B cell (primary cell): ENCODE measurements at regions not wholly inside any gene's neighbourhood (a gene's known extent, or its start where the extent isn't known, plus 50 kb on each side); places are given as distances from the start of the nearest gene placed in this dataset.
"Not testable (repeated sequence)": the region's sequence is repeated elsewhere in the genome, so short reads cannot be mapped to it uniquely, and the experiment has no call there.

ENCODE experiments used
- ATAC-seq: fragments of 200-7000 bp; cut with Tn5 transposase; one replicate; pipeline ENCODE4 v1.10.0; 2021; ENCODE audit warnings: low read depth, mild to moderate bottlenecking, moderate number of reproducible peaks, moderate library complexity
- CTCF ChIA-PET: fragments of 350-600 bp; sonication (Branson Sonifier 250); formaldehyde crosslinking; loops from one replicate; lab custom pipeline; 2021; ENCODE audit warnings: antibody characterized with exemption, inconsistent platforms; lab: Charles Lee
- POLR2A ChIA-PET: fragments of 350-600 bp; sonication (Branson Sonifier 250); formaldehyde crosslinking; loops from one replicate; lab custom pipeline; 2021; ENCODE audit warnings: antibody characterized with exemption; lab: Charles Lee
- DNase-seq: peaks from one replicate; pipeline ENCODE4 v3.0.0; 2013
- H2AFZ ChIP-seq: 2 replicates; pipeline ENCODE4 v1.6.1; 2012; ENCODE audit warnings: mild to moderate bottlenecking, low read depth, low read length; ENCODE audit not compliant: insufficient read depth, poor library complexity, severe bottlenecking
- H3K27ac ChIP-seq, 2 donors: 1 replicate in 1 of 2; 2 replicates in 1 of 2; pipeline ENCODE4 v1.5.1; 2012 to 2013; ENCODE audit warnings: low read length in 2 of 2, mild to moderate bottlenecking in 2 of 2, moderate library complexity in 1 of 2
- H3K27me3 ChIP-seq, 4 experiments: fragments of 200-600 bp in 1 of 4; sonication (generic) in 1 of 4; replicated peaks in 1 of 4; 1 replicate in 2 of 4; 2 replicates in 2 of 4; pipeline versions ENCODE4 v1.6.1 to v1.7.0; 2013 to 2016; ENCODE audit warnings: low read length in 3 of 4, mild to moderate bottlenecking in 2 of 4, mixed read lengths in 1 of 4, moderate library complexity in 1 of 4; ENCODE audit not compliant: insufficient read depth in 4 of 4, control insufficient read depth in 3 of 4; ENCODE audit errors: control extremely low read depth in 1 of 4
- H3K36me3 ChIP-seq, 2 experiments: replicated peaks in 1 of 2; 1 replicate in 1 of 2; 2 replicates in 1 of 2; pipeline versions ENCODE4 v1.6.1 to v1.7.1; 2013; ENCODE audit warnings: low read length in 1 of 2; ENCODE audit not compliant: insufficient read depth in 2 of 2, control insufficient read depth in 1 of 2; ENCODE audit errors: control extremely low read depth in 1 of 2, extremely low read depth in 1 of 2
- H3K4me1 ChIP-seq, 2 donors: fragments of 200-600 bp in 1 of 2; sonication (generic) in 1 of 2; 1 replicate in 1 of 2; 2 replicates in 1 of 2; pipeline versions ENCODE4 v1.5.1 to v1.6.1; 2013 to 2017; ENCODE audit warnings: low read length in 2 of 2; ENCODE audit not compliant: control insufficient read depth in 2 of 2, insufficient read depth in 2 of 2
- H3K4me2 ChIP-seq: replicated peaks from 2 replicates; pipeline ENCODE3; 2012; ENCODE audit warnings: mild to moderate bottlenecking, low read depth, low read length; ENCODE audit not compliant: poor library complexity, severe bottlenecking
- H3K4me3 ChIP-seq, 5 experiments: fragments of 200-600 bp in 1 of 5; sonication (generic) in 1 of 5; 1 replicate in 3 of 5; 2 replicates in 2 of 5; pipeline versions ENCODE4 v1.5.1 to v1.7.0; 2011 to 2016; ENCODE audit warnings: low read length in 4 of 5, mild to moderate bottlenecking in 4 of 5, low read depth in 2 of 5, control low read depth in 1 of 5, moderate library complexity in 1 of 5; ENCODE audit not compliant: insufficient read depth in 1 of 5; ENCODE audit errors: control extremely low read depth in 1 of 5, extremely low read depth in 1 of 5
- H3K79me2 ChIP-seq: fragments of 200-600 bp; sonication (generic); one replicate; pipeline ENCODE4 v1.6.0; 2016; ENCODE audit warnings: low read length; ENCODE audit not compliant: control insufficient read depth, insufficient read depth
- H3K9ac ChIP-seq: fragments of 200-600 bp; sonication (generic); 2 replicates; pipeline ENCODE4 v1.6.1; 2017; ENCODE audit warnings: mild to moderate bottlenecking, low read length, moderate library complexity
- H3K9me3 ChIP-seq, 3 donors: one replicate each; pipeline versions ENCODE4 v1.6.1 to v1.7.1; 2013; ENCODE audit warnings: low read length in 2 of 3; ENCODE audit not compliant: control insufficient read depth in 2 of 3, insufficient read depth in 1 of 3; ENCODE audit errors: control extremely low read depth in 1 of 3
- H4K20me1 ChIP-seq: 2 replicates; pipeline ENCODE4 v1.6.0; 2012; ENCODE audit warnings: mild to moderate bottlenecking, low read length; ENCODE audit not compliant: insufficient read depth, control insufficient read depth, poor library complexity, severe bottlenecking
- H3K27ac Mint-ChIP-seq: one replicate; pipeline ENCODE4 v1.8.0; 2021; ENCODE audit warnings: mixed read lengths
- H3K27me3 Mint-ChIP-seq: one replicate; pipeline ENCODE4 v1.8.0; 2021; ENCODE audit warnings: mixed read lengths
- H3K4me1 Mint-ChIP-seq: one replicate; pipeline ENCODE4 v1.8.0; 2021; ENCODE audit warnings: mixed read lengths
- H3K4me3 Mint-ChIP-seq: one replicate; pipeline ENCODE4 v1.8.0; 2021; ENCODE audit warnings: mixed read lengths
- H3K9me3 Mint-ChIP-seq: one replicate; pipeline ENCODE4 v1.8.0; 2022; ENCODE audit warnings: mixed read lengths; ENCODE audit not compliant: insufficient read depth
- CTCF ChIP-seq: fragments of 200-600 bp; IDR thresholded peaks from one replicate; pipeline ENCODE4 v1.8.0; 2022; ENCODE audit warnings: antibody characterized with exemption, mild to moderate bottlenecking
- EZH2 ChIP-seq: IDR thresholded peaks from 2 replicates; pipeline ENCODE4 v1.6.1; 2012; ENCODE audit warnings: borderline replicate concordance, low read depth, mild to moderate bottlenecking, moderate library complexity, low read length; ENCODE audit not compliant: insufficient read depth, poor library complexity, severe bottlenecking
- WGBS: methylation state at CpG from one replicate; pipeline ENCODE4 v1.1.5; 2013; ENCODE audit warnings: missing lambda C conversion rate; ENCODE audit not compliant: insufficient coverage; 5-methylcytosine and 5-hydroxymethylcytosine counted together
- intact Hi-C: fragments of 100-400 bp; cut with micrococcal nuclease; formaldehyde crosslinking; loops from one replicate; pipeline ENCODE4 v1.10.0; 2022

- no peaks in the 10 kb centered on the region for H3K27me3 ChIP-seq
- ATAC-seq = no peak
- Mint-ChIP-seq H3K9me3 (peaks cover 13% of the 10 kb centered on the region), H3K4me1 (no peaks in the 10 kb centered on the region), H3K4me3 (no peak overlapping the region), H3K27ac (no peak overlapping the region), H3K27me3 (peaks cover 7% of the 10 kb centered on the region)
- no peaks in the 10 kb centered on the region for H3K79me2 ChIP-seq
- no peak overlapping the region for H3K9ac ChIP-seq
- H3K4me2 ChIP-seq = no peak overlapping the region
- no peaks in the 10 kb centered on the region for H4K20me1 ChIP-seq
- intact Hi-C loops = no loop called here
- no peak overlapping the region for H3K4me3 ChIP-seq
- WGBS = no CpG with 5 or more reads among the region's 1 CpG
- H3K27ac ChIP-seq = no peak overlapping the region
- TF ChIP-seq CTCF (no peak), EZH2 (no peak)
- H2AFZ ChIP-seq = no peak overlapping the region
- H3K9me3 ChIP-seq = peaks cover 0 to 5% (median 0%) of the 10 kb centered on the region in 3 donors
- H3K36me3 ChIP-seq = no peaks in the 10 kb centered on the region
- CTCF ChIA-PET = no interaction called here
- no peaks in the 10 kb centered on the region for H3K4me1 ChIP-seq
- DNase-seq = no peak
- POLR2A ChIA-PET = no interaction called here
These were observed 74.7 kb upstream of the DAPK1 start for GRCh38 chr9:87422999-87423398.

GRCh38 chr9:87423885-87424284 lies 73.8 kb upstream of the DAPK1 start:
- H3K9ac ChIP-seq, H3K4me1 Mint-ChIP-seq, H2AFZ ChIP-seq, ATAC-seq, H3K9me3 ChIP-seq, H3K36me3 ChIP-seq, H3K4me3 Mint-ChIP-seq, DNase-seq, H3K4me2 ChIP-seq, H3K27ac ChIP-seq, H3K27ac Mint-ChIP-seq, POLR2A ChIA-PET, H3K27me3 ChIP-seq, H3K4me1 ChIP-seq, H3K27me3 Mint-ChIP-seq, H3K79me2 ChIP-seq, CTCF ChIA-PET, intact Hi-C loops, H3K4me3 ChIP-seq, H4K20me1 ChIP-seq: not testable (repeated sequence)
- 94% methylated on average over 3 of the region's 4 CpGs for WGBS
- H3K9me3 Mint-ChIP-seq = peaks cover 13% of the 10 kb centered on the region
